ENCODE measurements at regions not wholly inside any gene's neighbourhood (a gene's known extent, or its start where the extent isn't known, plus 50 kb on each side); places are given as distances from the start of the nearest gene placed in this dataset.
A peak's percentile ranks its signal among the peaks of the same experiment; 100 is the strongest.

- H3K4me1 ChIP-seq (ENCODE audit: control insufficient read depth, insufficient read depth, low read length, poor library complexity, severe bottlenecking) = peaks cover 2% of the 10 kb centered on the region
- H3K4me3 ChIP-seq (ENCODE audit: extremely low read depth, insufficient read depth, low read length, poor library complexity, severe bottlenecking) = no peak overlapping the region
- 92 to 94% methylated on average over 2 to 4 of the region's 10 CpGs for WGBS, 2 experiments (ENCODE audit: insufficient coverage in 2 of 2)
- H3K36me3 ChIP-seq (ENCODE audit: control insufficient read depth, insufficient read depth, low read length) = no peaks in the 10 kb centered on the region
- no peak overlapping the region for H3K27ac ChIP-seq (ENCODE audit: low read depth, low read length, severe bottlenecking)
- H3K9me3 ChIP-seq (ENCODE audit: control insufficient read depth, low read length) = no peaks in the 10 kb centered on the region
Measured at GRCh38 chr11:69978841-69979614, 99.1 kb upstream of the ANO1 start.

GRCh38 chr11:69979632-69980031 lies 98.5 kb upstream of the ANO1 start:
- Histone ChIP-seq H3K9me3 (ENCODE audit: control insufficient read depth, low read length) (no peaks in the 10 kb centered on the region), H3K4me1 (ENCODE audit: control insufficient read depth, insufficient read depth, low read length, poor library complexity, severe bottlenecking) (peaks cover 8% of the 10 kb centered on the region), H3K27ac (ENCODE audit: low read depth, low read length, severe bottlenecking) (no peak overlapping the region), H3K4me3 (ENCODE audit: extremely low read depth, insufficient read depth, low read length, poor library complexity, severe bottlenecking) (no peak overlapping the region), H3K36me3 (ENCODE audit: control insufficient read depth, insufficient read depth, low read length) (no peaks in the 10 kb centered on the region)
- 91 to 93% methylated on average over 5 to 8 of the region's 9 CpGs for WGBS, 2 experiments (ENCODE audit: insufficient coverage in 2 of 2)

GRCh38 chr11:69981119-69981784 lies 96.9 kb upstream of the ANO1 start:
- Histone ChIP-seq H3K36me3 (ENCODE audit: control insufficient read depth, insufficient read depth, low read length) (no peaks in the 10 kb centered on the region), H3K9me3 (ENCODE audit: control insufficient read depth, low read length) (no peaks in the 10 kb centered on the region), H3K4me3 (ENCODE audit: extremely low read depth, insufficient read depth, low read length, poor library complexity, severe bottlenecking) (no peak overlapping the region), H3K27ac (ENCODE audit: low read depth, low read length, severe bottlenecking) (no peak overlapping the region), H3K4me1 (ENCODE audit: control insufficient read depth, insufficient read depth, low read length, poor library complexity, severe bottlenecking) (peaks cover 24% of the 10 kb centered on the region)
- 79 to 87% methylated on average over 14 to 15 of the region's 15 CpGs for WGBS, 2 experiments (ENCODE audit: insufficient coverage in 2 of 2)

GRCh38 chr11:69982690-69983570 lies 95.2 kb upstream of the ANO1 start:
- Histone ChIP-seq H3K9me3 (ENCODE audit: control insufficient read depth, low read length) (no peaks in the 10 kb centered on the region), H3K4me1 (ENCODE audit: control insufficient read depth, insufficient read depth, low read length, poor library complexity, severe bottlenecking) (peaks cover 24% of the 10 kb centered on the region), H3K27ac (ENCODE audit: low read depth, low read length, severe bottlenecking) (no peak overlapping the region), H3K4me3 (ENCODE audit: extremely low read depth, insufficient read depth, low read length, poor library complexity, severe bottlenecking) (no peak overlapping the region), H3K36me3 (ENCODE audit: control insufficient read depth, insufficient read depth, low read length) (no peaks in the 10 kb centered on the region)
- 74 to 84% methylated on average over 15 to 16 of the region's 20 CpGs for WGBS, 2 experiments (ENCODE audit: insufficient coverage in 2 of 2)

GRCh38 chr11:69983571-69983877 lies 94.6 kb upstream of the ANO1 start:
- H3K9me3 ChIP-seq (ENCODE audit: control insufficient read depth, low read length) = no peaks in the 10 kb centered on the region
- 80 to 86% methylated on average over 5 to 8 of the region's 10 CpGs for WGBS, 2 experiments (ENCODE audit: insufficient coverage in 2 of 2)
- H3K4me3 ChIP-seq (ENCODE audit: extremely low read depth, insufficient read depth, low read length, poor library complexity, severe bottlenecking) = no peak overlapping the region
- H3K36me3 ChIP-seq (ENCODE audit: control insufficient read depth, insufficient read depth, low read length) = no peaks in the 10 kb centered on the region
- H3K4me1 ChIP-seq (ENCODE audit: control insufficient read depth, insufficient read depth, low read length, poor library complexity, severe bottlenecking) = peaks cover 24% of the 10 kb centered on the region
- no peak overlapping the region for H3K27ac ChIP-seq (ENCODE audit: low read depth, low read length, severe bottlenecking)

- Histone ChIP-seq H3K27ac (ENCODE audit: low read depth, low read length, severe bottlenecking) (no peak overlapping the region), H3K36me3 (ENCODE audit: control insufficient read depth, insufficient read depth, low read length) (no peaks in the 10 kb centered on the region), H3K4me1 (ENCODE audit: control insufficient read depth, insufficient read depth, low read length, poor library complexity, severe bottlenecking) (peaks cover 24% of the 10 kb centered on the region), H3K4me3 (ENCODE audit: extremely low read depth, insufficient read depth, low read length, poor library complexity, severe bottlenecking) (no peak overlapping the region), H3K9me3 (ENCODE audit: control insufficient read depth, low read length) (no peaks in the 10 kb centered on the region)
- 0 to 27% methylated on average over 4 to 7 of the region's 10 CpGs for WGBS, 2 experiments (ENCODE audit: insufficient coverage in 2 of 2)
Measured at GRCh38 chr11:69983897-69984438, 94.1 kb upstream of the ANO1 start.

GRCh38 chr11:69984457-69985261 lies 93.5 kb upstream of the ANO1 start:
- peaks cover 24% of the 10 kb centered on the region for H3K4me1 ChIP-seq (ENCODE audit: control insufficient read depth, insufficient read depth, low read length, poor library complexity, severe bottlenecking)
- H3K36me3 ChIP-seq (ENCODE audit: control insufficient read depth, insufficient read depth, low read length) = no peaks in the 10 kb centered on the region
- 12 to 22% methylated on average over 14 to 18 of the region's 24 CpGs for WGBS, 2 experiments (ENCODE audit: insufficient coverage in 2 of 2)
- H3K27ac ChIP-seq (ENCODE audit: low read depth, low read length, severe bottlenecking) = no peak overlapping the region
- no peaks in the 10 kb centered on the region for H3K9me3 ChIP-seq (ENCODE audit: control insufficient read depth, low read length)
- H3K4me3 ChIP-seq (ENCODE audit: extremely low read depth, insufficient read depth, low read length, poor library complexity, severe bottlenecking) = peak overlapping the region; percentile 1

GRCh38 chr11:69985331-69985640 lies 92.8 kb upstream of the ANO1 start:
- H3K9me3 ChIP-seq (ENCODE audit: control insufficient read depth, low read length) = no peaks in the 10 kb centered on the region
- peaks cover 24% of the 10 kb centered on the region for H3K4me1 ChIP-seq (ENCODE audit: control insufficient read depth, insufficient read depth, low read length, poor library complexity, severe bottlenecking)
- peak overlapping the region; percentile 33 for H3K4me3 ChIP-seq (ENCODE audit: extremely low read depth, insufficient read depth, low read length, poor library complexity, severe bottlenecking)
- 0 to 2% methylated on average over 6 to 13 of the region's 15 CpGs for WGBS, 2 experiments (ENCODE audit: insufficient coverage in 2 of 2)
- no peaks in the 10 kb centered on the region for H3K36me3 ChIP-seq (ENCODE audit: control insufficient read depth, insufficient read depth, low read length)
- no peak overlapping the region for H3K27ac ChIP-seq (ENCODE audit: low read depth, low read length, severe bottlenecking)

- Histone ChIP-seq H3K36me3 (ENCODE audit: control insufficient read depth, insufficient read depth, low read length) (no peaks in the 10 kb centered on the region), H3K27ac (ENCODE audit: low read depth, low read length, severe bottlenecking) (no peak overlapping the region), H3K4me3 (ENCODE audit: extremely low read depth, insufficient read depth, low read length, poor library complexity, severe bottlenecking) (peak overlapping the region; percentile 33), H3K4me1 (ENCODE audit: control insufficient read depth, insufficient read depth, low read length, poor library complexity, severe bottlenecking) (peaks cover 24% of the 10 kb centered on the region), H3K9me3 (ENCODE audit: control insufficient read depth, low read length) (no peaks in the 10 kb centered on the region)
- WGBS, 2 experiments (ENCODE audit: insufficient coverage in 2 of 2) = 3 to 4% methylated on average over 43 to 56 of the region's 75 CpGs
Measured at GRCh38 chr11:69985641-69986439, 92.3 kb upstream of the ANO1 start.
